ENCODE measurements at regions not wholly inside any gene's neighbourhood (a gene's known extent, or its start where the extent isn't known, plus 50 kb on each side); places are given as distances from the start of the nearest gene placed in this dataset.

- no peak for TF ChIP-seq POLR2A (IDR thresholded peaks at IDR 0.05; ENCODE audit: low read depth, low read length)
- no peak for TF ChIP-seq POLR2AphosphoS5 (IDR thresholded peaks at IDR 0.05; ENCODE audit: low read depth, low read length)
- no peak for TF ChIP-seq TAF1 (IDR thresholded peaks at IDR 0.05; ENCODE audit: borderline replicate concordance, low read depth, low read length)
Observed at GRCh38 chr6:80488190-80488589, 381.7 kb downstream of the BCKDHB start.
